HG02759 (cell line): ENCODE measurements at regions not wholly inside any gene's neighbourhood (a gene's known extent, or its start where the extent isn't known, plus 50 kb on each side); places are given as distances from the start of the nearest gene placed in this dataset.

Experiments used
- ATAC-seq: cut with Tn5 transposase; IDR thresholded peaks from one replicate; pipeline ENCODE4 v1.9.1; 2021; ENCODE audit warnings: mild to moderate bottlenecking, moderate library complexity; ENCODE audit not compliant: unreplicated experiment

DNA sequence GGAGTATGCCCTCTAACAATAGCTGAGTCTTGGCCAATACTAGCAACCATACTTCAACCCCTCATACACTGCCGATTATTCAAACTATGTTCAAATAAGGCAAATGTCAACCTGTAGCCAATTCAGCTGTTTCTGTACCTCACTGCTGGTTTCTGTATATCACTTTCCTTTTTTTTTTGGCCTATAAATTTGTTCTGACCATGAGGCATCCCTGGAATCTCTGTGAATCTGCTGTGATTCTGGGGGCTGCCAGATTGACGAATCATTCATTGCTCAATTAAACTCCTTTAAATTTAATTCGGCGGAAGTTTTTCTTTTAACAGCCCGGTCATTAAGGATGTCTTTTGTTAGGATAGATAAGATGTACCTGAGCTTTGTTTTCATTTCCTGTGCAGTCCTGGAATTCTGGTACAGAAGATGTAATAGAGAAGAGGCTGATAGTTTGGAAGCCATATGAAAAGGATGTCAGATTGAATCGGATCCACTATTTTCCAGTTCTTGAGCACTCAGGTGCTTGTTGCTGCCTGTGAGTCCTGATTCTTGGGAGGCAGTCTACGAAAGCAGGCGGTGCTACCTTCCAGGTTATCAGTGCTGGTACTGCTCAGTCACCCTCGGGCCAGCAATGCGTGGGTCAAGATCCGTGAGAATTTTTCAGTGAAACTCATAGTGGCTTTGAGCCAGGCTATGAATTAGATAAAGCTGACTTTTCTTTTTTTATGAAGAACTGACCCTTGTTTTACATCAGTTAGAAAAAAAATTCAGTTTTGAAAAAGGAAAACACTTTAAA is 106.2 kb upstream of the TUT7 start:
- ATAC-seq = no peak

DNA sequence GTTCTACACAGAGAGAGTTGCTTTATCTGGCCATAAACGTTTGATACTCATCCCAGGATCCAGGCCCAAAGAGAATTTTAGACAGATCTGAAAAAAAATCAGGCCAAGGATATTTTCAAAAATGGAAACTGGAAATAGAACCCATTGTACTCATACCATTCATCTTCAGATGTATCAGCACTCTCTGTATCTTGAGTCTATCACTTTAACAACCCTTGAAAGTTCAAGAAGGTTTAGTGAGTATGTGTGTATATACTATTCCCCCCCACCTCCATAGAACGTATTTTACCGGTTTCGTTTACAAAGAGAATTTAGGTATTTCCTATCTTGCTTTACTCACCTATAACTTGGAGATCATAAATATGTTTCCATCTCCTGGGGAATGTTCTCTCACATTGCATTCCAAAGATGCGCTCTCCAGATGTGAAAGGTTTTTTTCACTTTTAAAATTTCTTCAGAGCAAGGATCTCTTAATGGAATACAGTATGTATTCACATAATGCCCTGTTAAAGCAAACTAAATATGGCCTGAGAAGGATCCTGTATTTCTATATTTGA is 105.5 kb upstream of the TUT7 start:
- ATAC-seq = no peak

DNA sequence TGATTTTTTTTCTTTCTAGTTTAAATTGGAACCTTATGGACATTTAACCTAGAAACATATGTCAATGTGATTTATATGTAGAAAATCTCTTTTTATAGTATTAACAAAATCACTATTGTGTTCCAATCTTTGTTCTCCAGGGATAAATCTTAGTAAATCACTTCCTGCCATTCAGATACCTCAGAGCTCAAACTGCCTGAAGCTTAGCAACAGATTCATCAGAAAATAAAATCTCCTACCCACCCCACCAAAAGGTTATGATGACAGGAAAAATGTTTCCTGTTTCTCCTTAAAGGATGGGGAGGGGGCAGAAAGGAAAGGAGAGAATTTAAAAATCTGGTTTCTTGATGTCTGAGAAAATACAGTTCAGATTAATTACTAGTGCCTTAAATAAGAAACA is 105.0 kb upstream of the TUT7 start:
- ATAC-seq = no peak

DNA sequence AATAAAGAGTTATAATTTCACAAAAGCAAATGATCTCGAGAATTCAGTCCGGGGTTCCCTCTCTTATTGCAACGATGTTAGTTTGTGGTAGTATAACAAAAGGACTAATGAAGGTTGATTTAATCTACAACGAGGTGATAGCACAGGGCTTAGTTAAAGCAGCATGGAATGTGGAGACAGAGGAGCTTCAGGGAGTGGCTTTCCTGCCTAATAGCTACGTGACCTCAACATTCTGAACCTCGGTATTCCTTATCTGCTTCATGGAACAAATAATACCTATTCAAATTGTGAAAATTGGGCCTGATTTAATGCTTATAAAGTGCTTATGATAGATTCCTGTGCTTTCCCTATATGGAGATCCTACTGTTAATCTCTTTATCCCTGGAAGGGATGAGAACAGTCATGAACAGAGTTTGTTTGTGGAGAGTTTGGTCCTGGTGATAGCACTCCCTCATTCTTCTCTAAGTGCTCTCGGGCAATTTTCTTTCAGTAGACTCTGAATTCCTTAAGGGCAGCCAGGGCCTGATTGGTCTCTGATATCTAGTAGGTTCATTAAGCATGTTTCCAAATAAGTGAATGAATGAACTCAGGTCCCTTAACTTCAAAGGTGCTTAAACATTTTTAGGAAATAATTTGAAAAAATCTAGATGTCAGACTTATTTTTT is 104.1 kb upstream of the TUT7 start:
- ATAC-seq = no peak

DNA sequence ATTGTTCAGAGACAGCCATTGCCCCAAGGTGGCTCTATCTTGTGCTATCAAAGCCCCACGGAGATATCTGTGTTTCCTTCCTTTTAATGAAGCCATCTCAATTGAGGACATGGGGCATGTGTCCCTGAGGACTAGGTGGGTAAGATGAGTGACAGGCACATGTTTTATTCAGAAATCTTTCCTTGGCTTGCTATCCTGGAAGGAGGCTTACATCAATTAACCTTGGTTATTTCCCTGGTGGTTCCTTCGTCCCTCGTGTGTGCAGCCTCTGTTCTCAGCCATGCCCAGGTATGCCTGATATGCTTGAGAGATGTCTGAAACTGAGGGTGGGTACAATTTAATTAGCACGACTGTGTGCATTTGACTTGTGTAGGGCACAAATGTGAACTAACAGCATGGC is 102.2 kb upstream of the TUT7 start:
- ATAC-seq = no peak

DNA sequence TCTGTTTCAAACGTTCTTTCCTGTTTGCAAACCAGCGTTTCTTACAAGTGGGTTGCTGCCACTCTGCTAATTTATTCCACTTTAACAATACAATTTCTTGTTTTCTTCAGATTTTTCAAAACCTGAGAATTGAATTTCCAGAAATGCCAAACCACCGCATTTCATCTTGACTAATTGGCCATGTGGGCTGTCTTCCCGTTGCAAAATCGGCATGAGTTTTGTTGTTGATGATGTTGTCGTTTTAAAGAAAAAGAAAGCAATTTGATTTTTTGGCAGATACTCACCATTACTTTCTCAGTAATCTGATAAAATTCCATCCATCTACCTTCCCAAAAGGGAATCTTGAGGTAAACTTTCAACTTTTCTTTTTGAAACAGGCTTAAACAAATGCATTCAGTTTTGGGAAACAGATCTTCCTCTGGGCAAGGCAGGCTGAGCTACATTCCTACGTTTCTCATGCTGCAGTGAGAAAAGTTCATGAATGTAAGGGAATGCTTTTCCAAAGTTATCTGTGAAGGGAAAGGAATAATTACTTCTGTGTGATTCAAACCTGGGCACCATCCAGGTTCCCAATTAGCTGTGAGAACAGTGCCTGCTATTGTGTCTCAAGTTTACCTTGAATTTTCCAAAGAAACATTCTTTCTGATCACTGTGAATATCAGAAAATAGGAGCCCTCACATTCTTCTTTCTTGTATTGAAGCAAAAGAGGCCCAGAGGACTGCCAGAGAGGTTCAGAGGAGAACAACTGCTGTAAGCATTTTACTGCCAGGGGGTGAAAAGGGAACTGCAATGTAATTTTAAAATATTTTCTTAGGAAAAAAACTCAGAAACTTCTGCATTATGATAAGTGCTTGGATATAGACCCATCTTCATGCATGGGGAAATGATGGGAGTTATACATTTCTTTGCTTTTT is 100.7 kb upstream of the TUT7 start:
- no peak for ATAC-seq

DNA sequence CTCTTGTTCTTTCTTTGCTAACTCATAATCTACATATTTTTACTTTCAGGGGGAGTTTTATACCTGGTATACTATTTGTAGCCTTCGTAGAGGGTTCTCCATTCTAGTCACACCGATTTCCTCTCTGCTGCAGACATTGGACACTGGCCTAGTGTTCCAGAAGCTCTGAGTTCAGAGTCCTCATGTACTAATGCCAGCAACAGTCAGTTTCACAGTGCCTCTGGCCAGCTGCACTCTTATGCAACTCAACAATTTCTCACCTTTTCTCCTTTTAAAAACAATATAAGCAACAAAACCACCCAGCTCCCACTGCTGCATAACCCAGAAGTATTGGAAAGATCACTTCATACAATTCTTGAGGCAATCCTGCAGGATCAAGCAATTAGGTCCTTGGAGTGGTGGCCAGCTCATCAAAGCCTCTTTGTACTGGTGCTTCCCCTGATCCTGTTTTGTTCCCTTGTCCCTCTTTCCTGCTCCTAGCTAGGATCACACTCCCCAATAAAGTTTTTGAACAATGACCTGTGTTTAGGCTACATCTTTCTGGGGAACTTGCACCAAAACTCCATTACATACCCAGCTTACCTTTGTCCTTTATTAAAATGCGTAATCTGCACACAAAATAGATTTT is 98.1 kb upstream of the TUT7 start:
- ATAC-seq = no peak

DNA sequence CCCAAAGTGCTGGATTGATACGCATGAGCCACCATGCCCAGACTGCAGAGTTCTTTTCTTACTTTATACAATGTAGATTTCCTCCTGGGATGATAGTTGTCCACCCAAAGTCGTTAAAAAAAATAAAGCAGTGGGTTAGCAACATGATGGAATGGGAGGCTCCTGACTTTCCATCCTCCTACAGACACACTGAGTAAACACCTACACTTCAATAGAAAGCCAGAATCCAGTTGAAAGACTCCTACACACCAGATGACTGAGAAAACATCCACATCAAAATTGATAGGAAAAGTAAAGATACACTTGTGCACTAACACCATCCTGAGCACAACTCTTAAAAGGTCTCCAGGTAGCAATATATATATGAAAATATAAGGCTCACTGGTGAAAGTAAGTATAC is 95.0 kb upstream of the TUT7 start:
- no peak for ATAC-seq

DNA sequence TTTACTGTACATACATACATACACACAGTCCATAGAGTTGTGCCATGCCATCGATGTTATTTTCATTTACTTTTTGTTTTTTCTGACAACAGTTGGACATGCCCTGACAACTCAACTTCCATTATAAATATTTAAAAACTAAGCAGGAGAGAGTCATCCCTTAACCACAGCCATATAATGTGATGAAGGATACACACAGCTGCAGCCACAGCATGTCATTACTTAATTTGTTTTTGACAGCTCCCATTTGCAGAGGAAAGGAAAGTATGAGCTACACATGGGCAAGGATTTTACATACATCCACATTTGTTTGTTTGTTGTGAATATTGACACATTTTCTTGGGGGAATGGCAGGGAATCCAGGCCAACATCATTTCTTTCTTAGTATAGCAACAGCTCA is 91.5 kb upstream of the TUT7 start:
- ATAC-seq = no peak

DNA sequence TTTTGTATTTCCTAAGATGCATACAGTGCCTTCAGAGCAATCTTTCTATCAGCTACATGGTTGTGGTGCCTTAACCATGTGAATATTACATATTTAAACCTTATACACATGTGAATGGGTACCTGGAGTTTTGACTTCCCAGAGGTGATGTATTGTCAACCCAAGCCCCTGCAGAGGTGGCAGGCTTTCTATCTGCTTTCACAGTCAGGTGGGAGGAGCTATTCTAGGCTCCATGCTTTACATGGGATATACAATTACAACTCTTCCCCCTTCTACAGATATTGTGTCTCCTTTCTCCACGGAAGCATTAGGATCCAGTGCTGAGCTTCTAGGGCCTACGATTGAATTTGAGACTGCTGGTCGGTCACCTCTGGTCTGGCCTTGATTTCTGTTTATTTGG is 89.8 kb upstream of the TUT7 start:
- no peak for ATAC-seq

DNA sequence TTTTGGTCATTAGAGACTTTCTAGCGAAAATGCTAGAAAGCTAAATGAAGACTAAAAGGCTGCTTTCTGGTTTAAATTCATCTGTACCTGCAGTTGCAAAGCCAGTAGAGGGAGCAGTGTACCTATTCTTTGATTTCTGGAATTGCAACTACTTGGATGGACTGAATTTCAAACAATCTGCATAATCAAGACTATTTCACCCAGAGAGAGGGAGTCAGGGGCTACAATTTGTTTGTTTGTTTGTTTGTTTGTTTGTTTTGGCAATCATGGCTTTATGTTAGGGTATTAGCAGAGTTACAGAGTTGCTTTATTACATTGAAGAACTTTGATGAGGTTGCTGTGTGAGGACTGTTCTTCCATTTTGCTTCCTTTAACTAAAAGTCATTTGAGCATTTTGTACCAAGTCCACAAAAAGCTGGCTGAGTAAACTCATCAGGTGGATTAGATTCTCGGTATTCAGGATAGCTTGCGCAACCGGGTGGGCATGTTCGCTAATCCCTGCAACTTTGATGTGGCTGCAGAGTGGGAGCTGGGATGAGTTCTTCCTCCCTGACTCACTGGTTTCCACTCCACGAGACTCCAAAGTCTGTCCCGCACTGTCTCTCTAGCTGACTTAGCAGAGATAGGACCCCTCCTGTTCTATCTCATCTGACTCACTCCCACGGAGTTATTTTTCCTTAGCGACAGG is 80.0 kb upstream of the TUT7 start:
- ATAC-seq = no peak

DNA sequence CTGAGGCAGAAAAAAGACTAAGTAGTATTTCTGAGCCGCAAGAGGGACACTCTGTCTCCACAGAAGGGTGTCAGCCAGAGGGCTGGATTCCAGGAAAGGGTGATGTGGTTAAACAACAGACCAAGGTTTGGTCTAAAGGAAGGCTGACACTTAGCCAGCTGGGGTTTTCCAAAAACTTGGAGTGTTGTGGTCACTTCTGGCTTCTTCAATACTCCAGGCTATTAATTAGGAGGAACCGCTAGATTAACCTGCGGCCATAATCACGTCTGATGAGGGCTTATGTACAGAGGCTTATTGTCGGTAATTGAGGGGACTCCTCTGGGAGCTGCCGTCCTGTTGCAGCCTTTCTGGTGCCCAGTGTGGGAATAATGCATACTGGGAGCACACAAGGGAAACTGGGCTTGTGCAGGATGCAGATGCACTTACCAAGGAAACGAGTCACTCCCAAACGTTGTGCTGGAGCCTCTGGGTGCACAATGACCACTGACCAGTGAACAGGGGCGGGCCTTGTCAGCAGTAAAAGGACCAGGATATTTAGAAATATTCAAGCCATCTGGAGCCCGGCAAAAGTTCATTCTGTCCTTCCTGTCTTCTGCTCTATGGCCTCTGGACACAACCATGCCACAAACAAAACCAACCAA is 70.2 kb upstream of the TUT7 start:
- ATAC-seq = no peak

DNA sequence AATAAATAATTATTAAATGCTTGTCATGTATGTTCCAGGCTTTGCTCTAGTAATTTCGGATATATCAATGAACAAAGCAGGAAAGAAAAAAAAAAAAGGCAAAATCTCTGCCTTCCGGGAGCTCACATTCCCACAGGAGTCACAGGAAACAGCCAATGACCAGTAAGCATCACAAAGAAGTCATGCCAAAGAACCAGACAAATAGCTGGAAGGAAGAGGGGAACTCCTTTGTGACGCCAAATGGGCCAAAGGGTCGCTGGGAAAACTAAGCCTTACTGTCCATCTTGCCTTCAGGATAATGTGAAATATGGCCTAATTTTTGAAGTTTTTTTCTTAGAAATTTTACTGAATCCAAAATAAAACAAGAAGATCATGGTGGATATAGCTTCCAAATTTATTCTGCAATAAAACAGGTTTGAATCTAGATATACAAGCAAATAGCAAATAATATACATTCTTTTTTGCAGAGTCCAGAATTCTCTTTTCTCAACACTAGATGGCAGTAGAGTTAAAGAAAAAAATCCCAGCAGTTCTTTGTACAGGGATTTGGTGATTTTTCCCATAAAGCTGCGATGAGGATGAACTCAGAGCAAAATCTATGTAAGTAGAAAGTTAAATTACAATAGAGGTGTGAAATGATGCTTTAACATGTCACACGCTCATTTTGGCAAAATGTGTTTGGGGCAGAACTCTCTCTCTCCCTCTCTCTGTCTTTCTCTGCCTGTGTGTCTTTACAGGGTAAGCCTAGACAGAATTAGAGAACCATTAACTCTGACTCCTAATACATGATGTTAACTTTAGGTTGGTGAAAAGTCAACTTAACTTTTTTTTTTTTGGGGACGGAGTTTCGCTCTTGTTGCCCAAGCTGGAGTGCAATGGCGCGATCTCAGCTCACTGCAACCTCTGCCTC is 60.0 kb upstream of the TUT7 start:
- no peak for ATAC-seq

DNA sequence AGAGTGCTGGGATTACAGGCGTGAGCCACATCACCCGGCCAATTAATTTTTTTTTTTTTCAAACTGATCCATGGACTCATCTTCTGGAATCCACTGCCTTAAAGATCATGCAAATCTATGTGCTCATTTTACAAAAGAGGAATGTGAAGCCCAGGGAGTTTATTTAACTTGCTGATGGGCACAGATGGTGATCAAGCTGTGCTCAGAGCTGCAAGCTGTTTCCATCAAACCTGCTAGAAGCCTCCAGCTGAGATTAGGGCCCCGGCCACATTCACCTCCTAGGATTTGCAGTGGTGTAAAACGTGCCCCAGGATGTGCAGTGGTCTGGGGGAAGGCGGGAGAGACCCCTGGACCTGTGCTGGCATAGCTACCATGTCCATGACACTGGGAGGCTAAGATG is 56.1 kb upstream of the TUT7 start:
- no peak for ATAC-seq

DNA sequence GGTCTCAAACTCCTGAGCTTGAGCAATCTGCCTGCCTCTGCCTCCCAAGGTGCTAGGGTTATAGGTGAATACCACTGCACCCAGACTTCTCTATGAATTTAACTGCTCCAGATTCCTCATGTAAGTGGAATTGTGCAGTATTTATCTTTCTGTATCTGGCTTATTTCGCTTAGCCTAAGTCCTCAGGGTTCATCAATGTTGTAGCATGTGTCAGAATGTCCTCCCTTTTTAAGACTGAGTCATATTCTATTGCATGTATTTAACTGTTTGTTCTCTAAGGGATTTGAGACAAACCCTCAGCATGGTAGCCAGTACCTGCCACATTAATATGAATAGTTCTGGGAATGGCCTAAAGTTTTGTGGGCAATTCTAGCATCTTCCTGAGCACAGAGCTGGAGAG is 53.9 kb upstream of the TUT7 start:
- ATAC-seq = no peak

DNA sequence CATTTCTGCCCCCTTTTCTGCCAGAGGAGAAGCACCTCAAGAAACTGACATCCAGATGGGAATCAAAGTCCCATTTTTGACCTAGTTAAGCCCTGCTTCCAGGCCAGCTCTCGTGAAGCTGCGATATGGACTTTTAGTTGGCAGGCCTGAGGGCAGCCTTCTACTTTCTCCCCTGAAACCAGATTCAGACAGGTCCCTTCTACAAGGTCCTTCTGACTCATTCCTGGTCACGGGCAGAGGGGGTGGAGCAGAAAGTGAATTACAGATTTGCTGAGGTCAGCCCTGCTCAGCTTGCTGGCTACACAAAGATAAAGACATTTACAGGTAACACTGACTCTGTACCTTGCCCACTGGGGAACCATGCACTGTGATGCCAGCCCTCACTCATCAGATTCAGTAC is 52.8 kb upstream of the TUT7 start:
- ATAC-seq = no peak

DNA sequence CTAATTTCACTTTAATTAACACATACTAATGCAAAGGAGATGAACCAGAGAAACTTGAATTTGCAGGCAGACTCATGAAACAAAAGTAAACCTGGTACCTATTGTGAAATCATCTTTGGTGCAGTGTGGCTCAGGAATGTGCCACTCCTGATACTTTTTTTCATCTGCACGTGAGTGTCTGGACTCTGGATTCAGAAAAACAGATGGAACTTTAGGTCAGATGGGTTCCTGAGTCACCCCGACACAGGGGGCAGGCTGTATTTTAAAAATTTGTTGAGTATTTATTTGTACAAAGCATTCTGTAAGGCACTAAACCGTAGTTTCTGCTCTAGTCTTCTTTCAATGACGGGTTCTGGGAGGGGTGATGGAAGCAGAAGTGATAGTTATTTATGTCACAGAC is 52.2 kb upstream of the TUT7 start:
- no peak for ATAC-seq

DNA sequence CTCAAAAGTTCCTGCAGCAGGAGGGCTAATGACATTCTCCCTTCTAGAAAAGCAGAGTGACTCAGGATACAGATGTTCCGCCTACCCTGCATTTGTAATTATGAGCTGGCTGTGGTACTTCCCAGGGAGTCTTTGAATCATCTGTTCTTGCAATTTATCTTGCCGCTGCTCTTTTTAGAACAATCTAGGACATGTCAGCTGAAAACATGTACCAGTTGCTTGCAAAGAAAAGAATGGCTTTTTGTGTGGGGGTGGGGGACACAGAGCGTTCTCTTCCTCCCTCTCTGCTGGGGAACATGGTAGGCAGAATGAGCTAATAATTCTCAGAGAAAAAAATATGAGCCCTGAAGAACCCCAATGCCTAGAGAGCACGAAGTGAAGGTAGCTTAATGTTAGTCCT is 51.7 kb upstream of the TUT7 start:
- no peak for ATAC-seq

DNA sequence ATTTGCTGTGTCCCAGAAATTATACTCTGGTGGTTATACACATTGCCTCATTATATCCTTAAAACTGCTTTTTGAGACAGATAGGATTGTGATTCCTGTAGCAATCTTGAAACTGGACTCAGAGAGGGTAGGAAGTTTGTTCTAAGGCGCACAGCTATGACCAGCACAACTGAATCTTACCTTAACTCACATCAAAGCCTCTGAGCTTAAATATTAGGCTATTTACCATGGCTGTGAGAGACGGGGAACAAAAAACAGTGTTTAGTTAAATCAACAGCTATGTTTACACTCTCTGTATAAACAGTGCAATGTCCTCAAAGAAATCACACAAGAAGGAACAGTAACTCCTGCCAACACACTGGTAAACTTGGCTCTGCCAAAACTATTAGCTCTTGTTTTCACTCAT is 50.9 kb upstream of the TUT7 start:
- ATAC-seq = no peak
